SU-DHL-6 (cell line): ENCODE measurements at regions not wholly inside any gene's neighbourhood (a gene's known extent, or its start where the extent isn't known, plus 50 kb on each side); places are given as distances from the start of the nearest gene placed in this dataset.
"Not testable (repeated sequence)": the region's sequence is repeated elsewhere in the genome, so short reads cannot be mapped to it uniquely, and the experiment has no call there.

Experiments used
- H2AFZ ChIP-seq: fragments of 200-600 bp; sonication (generic); 2 replicates; pipeline ENCODE4 v1.6.1; 2014; ENCODE audit warnings: low read depth, mild to moderate bottlenecking, moderate library complexity, mixed read lengths, antibody characterized with exemption, low read length; ENCODE audit not compliant: severe bottlenecking
- H3F3A ChIP-seq: fragments of 200-600 bp; shearing (Covaris generic); 2 replicates; pipeline ENCODE4 v1.6.0; 2016; ENCODE audit warnings: antibody characterized with exemption, mild to moderate bottlenecking; ENCODE audit not compliant: insufficient read depth
- H3K27ac ChIP-seq: fragments of 200-600 bp; sonication (generic); 2 replicates; pipeline ENCODE4 v1.5.1; 2016; ENCODE audit warnings: low read depth, mild to moderate bottlenecking, low read length, moderate library complexity, mixed read lengths
- H3K27me3 ChIP-seq: fragments of 200-600 bp; sonication (generic), shearing (Covaris generic); 2 replicates; pipeline ENCODE4 v1.6.0; 2014; ENCODE audit warnings: mild to moderate bottlenecking, low read length
- H3K36me3 ChIP-seq: fragments of 200-600 bp; sonication (generic); 2 replicates; pipeline ENCODE4 v1.6.1; 2014; ENCODE audit warnings: mild to moderate bottlenecking, low read length, mixed read lengths
- H3K4me2 ChIP-seq: fragments of 300-600, 200-600 bp; shearing (Covaris generic), sonication (generic); 2 replicates; pipeline ENCODE4 v1.6.0; 2014; ENCODE audit warnings: low read length, low read depth, mild to moderate bottlenecking; ENCODE audit not compliant: poor library complexity, severe bottlenecking
- H3K4me3 ChIP-seq: fragments of 200-600 bp; sonication (generic); 2 replicates; pipeline ENCODE4 v1.5.1; 2014; ENCODE audit warnings: antibody characterized with exemption, low read length, mild to moderate bottlenecking, mixed read lengths; ENCODE audit not compliant: insufficient read depth, poor library complexity, severe bottlenecking
- H3K79me2 ChIP-seq: fragments of 200-600 bp; sonication (generic); 2 replicates; pipeline ENCODE4 v1.6.1; 2014; ENCODE audit warnings: mild to moderate bottlenecking, low read length, moderate library complexity; ENCODE audit not compliant: insufficient read depth
- H3K9ac ChIP-seq: fragments of 200-600 bp; sonication (generic); 2 replicates; pipeline ENCODE4 v1.7.0; 2014; ENCODE audit warnings: mild to moderate bottlenecking, low read length
- H3K9me2 ChIP-seq: fragments of 200-600 bp; sonication (generic); replicated peaks from 2 replicates; pipeline ENCODE4 v1.6.1; 2014; ENCODE audit warnings: low read length; ENCODE audit not compliant: insufficient read depth
- H3K9me3 ChIP-seq: fragments of 200-600 bp; sonication (generic); 2 replicates; pipeline ENCODE4 v1.6.1; 2014; ENCODE audit warnings: low read length, mixed read lengths; ENCODE audit not compliant: insufficient read depth
- H4K20me1 ChIP-seq: fragments of 200-600 bp; sonication (generic); 2 replicates; pipeline ENCODE4 v1.6.1; 2014; ENCODE audit warnings: low read depth, mild to moderate bottlenecking, antibody characterized with exemption, low read length, moderate library complexity, mixed read lengths
- CTCF ChIP-seq: fragments of 200-600 bp; sonication (generic); IDR thresholded peaks from one replicate; pipeline ENCODE4 v1.5.1; 2017; ENCODE audit warnings: antibody characterized with exemption, mild to moderate bottlenecking, low read length, moderate library complexity; ENCODE audit not compliant: insufficient read depth, poor library complexity, severe bottlenecking
- EZH2phosphoT487 ChIP-seq: fragments of 200-600 bp; sonication (generic), shearing (Covaris generic); conservative IDR thresholded peaks from 2 replicates; pipeline ENCODE4 v1.6.1; 2018; ENCODE audit warnings: mild to moderate bottlenecking, antibody characterized with exemption, low read length, moderate library complexity, mixed read lengths

- H2AFZ ChIP-seq, result no peak overlapping the region
Observed at GRCh38 chr13:80928241-80928640, 587.3 kb upstream of the SPRY2 start.

DNA sequence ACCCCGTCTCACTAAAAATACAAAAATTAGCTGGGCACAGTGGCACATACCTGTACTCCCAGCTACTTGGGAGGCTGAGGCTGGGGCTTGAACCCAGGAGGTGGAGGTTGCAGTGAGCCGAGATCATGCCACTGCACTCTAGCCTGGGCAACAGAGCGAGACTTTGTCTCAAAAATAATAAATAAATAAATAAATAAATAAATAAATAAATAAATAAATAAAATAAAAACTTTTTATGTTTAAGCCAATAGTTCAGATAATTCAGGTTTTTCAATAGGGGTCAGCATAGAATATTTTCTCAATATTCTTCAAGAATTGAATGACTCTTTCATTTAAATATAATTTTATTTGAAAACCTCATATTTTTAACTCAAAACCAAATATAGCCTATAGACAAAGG lies 585.1 kb upstream of the SPRY2 start:
- H3F3A ChIP-seq, H3K9ac ChIP-seq, H3K9me3 ChIP-seq, H3K27me3 ChIP-seq, H2AFZ ChIP-seq, H3K36me3 ChIP-seq, H3K4me2 ChIP-seq, H3K27ac ChIP-seq, H3K9me2 ChIP-seq, H3K79me2 ChIP-seq, H4K20me1 ChIP-seq, H3K4me3 ChIP-seq: not testable (repeated sequence)

More at GRCh38 chr13:80928241-80928640, 587.3 kb upstream of the SPRY2 start:
- no peaks in the 10 kb centered on the region for H3K36me3 ChIP-seq
- H4K20me1 ChIP-seq, result no peaks in the 10 kb centered on the region
- H3K4me3 ChIP-seq, result no peak overlapping the region
- H3K27me3 ChIP-seq, result no peaks in the 10 kb centered on the region
- H3K79me2 ChIP-seq, result no peaks in the 10 kb centered on the region
- H3K9me3 ChIP-seq, result no peaks in the 10 kb centered on the region
- TF ChIP-seq CTCF, result no peak
- H3K9me2 ChIP-seq, result no peaks in the 10 kb centered on the region
- H3K4me2 ChIP-seq, result no peak overlapping the region
- no peaks in the 10 kb centered on the region for H3F3A ChIP-seq
- no peak overlapping the region for H3K27ac ChIP-seq
- H3K9ac ChIP-seq, result no peak overlapping the region

DNA sequence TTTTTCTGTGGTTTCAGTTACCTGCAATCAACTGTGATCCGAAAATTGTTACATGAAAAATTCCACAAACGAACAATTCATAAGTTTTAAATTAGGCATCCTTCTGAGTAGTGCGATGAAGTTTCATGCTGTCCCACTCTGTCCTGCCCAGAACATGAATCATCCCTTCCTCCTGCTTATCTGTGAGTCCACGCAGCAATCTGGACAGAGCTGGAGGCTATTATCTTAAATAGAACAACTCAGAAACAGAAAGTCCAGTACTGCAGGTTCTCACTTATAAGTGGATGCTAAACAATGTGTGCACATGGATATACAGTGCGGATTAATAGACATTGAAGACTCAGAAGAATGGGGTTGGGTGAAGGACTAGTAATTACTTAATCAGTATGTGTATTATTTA lies 583.7 kb upstream of the SPRY2 start:
- H3K9me2 ChIP-seq, result no peaks in the 10 kb centered on the region
- no peak overlapping the region for H2AFZ ChIP-seq
- no peak overlapping the region for H3K9ac ChIP-seq
- no peak overlapping the region for H3K4me2 ChIP-seq
- no peak overlapping the region for H3K4me3 ChIP-seq
- TF ChIP-seq EZH2phosphoT487 (no peak), CTCF (no peak)
- no peaks in the 10 kb centered on the region for H3K27me3 ChIP-seq
- no peaks in the 10 kb centered on the region for H3K36me3 ChIP-seq
- no peak overlapping the region for H3K27ac ChIP-seq
- H3K79me2 ChIP-seq, result no peaks in the 10 kb centered on the region
- H3K9me3 ChIP-seq, result no peaks in the 10 kb centered on the region
- no peaks in the 10 kb centered on the region for H4K20me1 ChIP-seq
- H3F3A ChIP-seq, result no peaks in the 10 kb centered on the region

DNA sequence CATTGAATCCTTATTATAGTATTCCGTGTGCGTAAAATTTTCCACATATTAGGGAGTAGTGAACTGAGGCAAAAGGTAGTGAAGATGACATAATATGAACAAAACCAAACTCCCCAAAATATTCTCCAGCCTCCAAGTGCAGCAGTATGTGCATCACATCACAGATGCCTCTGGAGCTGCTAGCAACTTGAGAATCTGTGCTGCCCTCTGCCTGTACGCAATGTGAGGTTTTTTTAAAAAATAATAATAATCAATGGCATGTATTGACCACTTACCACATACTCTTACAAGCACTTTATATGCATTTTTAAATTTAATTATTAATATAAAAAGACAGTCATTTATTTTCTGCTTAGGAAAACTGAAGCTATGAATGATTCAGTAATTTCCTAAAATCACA lies 583.0 kb upstream of the SPRY2 start:
- Histone ChIP-seq H3K27me3 (no peaks in the 10 kb centered on the region), H2AFZ (no peak overlapping the region), H3K79me2 (no peaks in the 10 kb centered on the region), H3K36me3 (no peaks in the 10 kb centered on the region), H3K4me3 (no peak overlapping the region), H3K27ac (no peak overlapping the region), H3K9me2 (no peaks in the 10 kb centered on the region), H4K20me1 (no peaks in the 10 kb centered on the region), H3F3A (no peaks in the 10 kb centered on the region), H3K9ac (no peak overlapping the region), H3K9me3 (no peaks in the 10 kb centered on the region), H3K4me2 (no peak overlapping the region)
- no peak for TF ChIP-seq CTCF
- TF ChIP-seq EZH2phosphoT487, result no peak
